ENCODE measurements at regions not wholly inside any gene's neighbourhood (a gene's known extent, or its start where the extent isn't known, plus 50 kb on each side); places are given as distances from the start of the nearest gene placed in this dataset.

GRCh38 chr4:46649390-46649789, 259.5 kb upstream of the GABRA2 start:
- TF ChIP-seq CTCF (IDR thresholded peaks at IDR 0.05; ENCODE audit: low read depth, low read length) = no peak
- Histone ChIP-seq H3K9me3 (no peaks in the 10 kb centered on the region), H3K27me3 (no peaks in the 10 kb centered on the region), H3K4me3 (ENCODE audit: low read depth, low read length) (no peak overlapping the region), H3K4me1 (no peaks in the 10 kb centered on the region), H3K36me3 (no peaks in the 10 kb centered on the region)
- DNase-seq = no peak

GRCh38 chr4:46648088-46648744, 258.3 kb upstream of the GABRA2 start:
- Histone ChIP-seq H3K4me1 (no peaks in the 10 kb centered on the region), H3K4me3 (ENCODE audit: low read depth, low read length) (no peak overlapping the region), H3K36me3 (no peaks in the 10 kb centered on the region), H3K27me3 (no peaks in the 10 kb centered on the region), H3K9me3 (no peaks in the 10 kb centered on the region)
- DNase-seq = peak; percentile 63
- peak; percentile 94 for TF ChIP-seq CTCF (IDR thresholded peaks at IDR 0.05; ENCODE audit: low read depth, low read length)

- H3K4me3 ChIP-seq (ENCODE audit: low read depth, low read length) = no peak overlapping the region
- no peak for TF ChIP-seq CTCF (IDR thresholded peaks at IDR 0.05; ENCODE audit: low read depth, low read length)
- H3K9me3 ChIP-seq = no peaks in the 10 kb centered on the region
- no peaks in the 10 kb centered on the region for H3K36me3 ChIP-seq
- no peak for DNase-seq
- no peaks in the 10 kb centered on the region for H3K27me3 ChIP-seq
- H3K4me1 ChIP-seq = no peaks in the 10 kb centered on the region
Measured at GRCh38 chr4:46645126-46645525, 255.2 kb upstream of the GABRA2 start.
